PC-9 (cell line): ENCODE measurements at regions not wholly inside any gene's neighbourhood (a gene's known extent, or its start where the extent isn't known, plus 50 kb on each side); places are given as distances from the start of the nearest gene placed in this dataset.

Experiments
- BruUV-seq: library from RNA; stranded (reverse); fragments of 400-500 nt; replicated peaks from 2 replicates; lab custom pipeline; 2021; lab: Mats Ljungman, UMichigan
- CTCF ChIA-PET: fragments of 300-600 bp; sonication (Branson Sonifier 250); formaldehyde crosslinking; loops from one replicate; lab custom pipeline; 2022; ENCODE audit warnings: antibody characterized with exemption; lab: Charles Lee
- POLR2A ChIA-PET: fragments of 300-600 bp; sonication (Branson Sonifier 250); formaldehyde crosslinking; loops from one replicate; lab custom pipeline; 2022; ENCODE audit warnings: antibody characterized with exemption; ENCODE audit not compliant: unreplicated experiment; lab: Charles Lee
- DNase-seq, 2 experiments: peaks; one replicate each; pipeline versions ENCODE4 v3.0.0 to v3.0.0-alpha.2; 2015 to 2022; ENCODE audit warnings: mixed read lengths in 1 of 2
- H2AFZ ChIP-seq: fragments of 200-600 bp; sonication (generic); 2 replicates; pipeline ENCODE4 v1.8.1; 2017; ENCODE audit warnings: antibody characterized with exemption
- H3F3A ChIP-seq: fragments of 200-600 bp; sonication (generic); 2 replicates; pipeline ENCODE4 v1.8.1; 2017; ENCODE audit warnings: antibody characterized with exemption, mild to moderate bottlenecking, low read depth; ENCODE audit not compliant: insufficient read depth
- H3K27ac ChIP-seq: fragments of 200-600 bp; sonication (generic); 2 replicates; pipeline ENCODE4 v1.6.1; 2016; ENCODE audit warnings: mixed run types
- H3K27me3 ChIP-seq: fragments of 200-600 bp; sonication (generic); 2 replicates; pipeline ENCODE4 v1.6.1; 2016; ENCODE audit warnings: low read depth, mixed run types; ENCODE audit not compliant: insufficient read depth
- H3K36me3 ChIP-seq: fragments of 200-600 bp; sonication (generic); 2 replicates; pipeline ENCODE4 v1.6.1; 2016; ENCODE audit warnings: low read depth, mixed run types
- H3K4me1 ChIP-seq: fragments of 200-600 bp; sonication (generic); replicated peaks from 2 replicates; pipeline ENCODE4 v1.6.1; 2016; ENCODE audit warnings: mixed run types; ENCODE audit not compliant: insufficient read depth
- H3K4me2 ChIP-seq: fragments of 200-600 bp; sonication (generic); 2 replicates; pipeline ENCODE4 v1.6.1; 2017; ENCODE audit warnings: mixed run types
- H3K4me3 ChIP-seq: fragments of 200-600 bp; sonication (generic); 2 replicates; pipeline ENCODE4 v1.6.1; 2016; ENCODE audit warnings: mixed run types
- H3K79me2 ChIP-seq: fragments of 200-600 bp; sonication (generic); 2 replicates; pipeline ENCODE4 v1.6.1; 2017; ENCODE audit warnings: low read depth, mixed run types
- H3K9me2 ChIP-seq: fragments of 200-600 bp; sonication (generic); 2 replicates; pipeline ENCODE4 v1.8.1; 2017; ENCODE audit warnings: mild to moderate bottlenecking; ENCODE audit not compliant: insufficient read depth
- H3K9me3 ChIP-seq: fragments of 200-600 bp; sonication (generic); 2 replicates; pipeline ENCODE4 v1.8.1; 2016; ENCODE audit warnings: low read depth; ENCODE audit not compliant: insufficient read depth
- H4K20me1 ChIP-seq: fragments of 200-600 bp; sonication (generic); 2 replicates; pipeline ENCODE4 v1.8.1; 2017; ENCODE audit not compliant: insufficient read depth
- CTCF ChIP-seq: fragments of 200-600 bp; sonication (generic); conservative IDR thresholded peaks from 2 replicates; pipeline ENCODE4 v1.6.1; 2017; ENCODE audit warnings: mixed run types, antibody characterized with exemption, mild to moderate bottlenecking, moderate library complexity
- EZH2 ChIP-seq: fragments of 200-600 bp; sonication (generic); IDR thresholded peaks from 2 replicates; pipeline ENCODE4 v1.8.0; 2017; ENCODE audit warnings: antibody characterized with exemption, low read depth
- intact Hi-C: fragments of 100-400 bp; cut with micrococcal nuclease; formaldehyde crosslinking; loops from one replicate; pipeline ENCODE4 v1.10.0; 2022; ENCODE audit not compliant: unreplicated experiment

- BruUV-seq, result no TSS peak
- CTCF ChIA-PET, result no interaction called here
- TF ChIP-seq EZH2 (no peak), CTCF (no peak)
These were observed 588.0 kb downstream of the SQOR start for GRCh38 chr15:46222826-46223225.

GRCh38 chr15:46229263-46229662 lies 594.4 kb downstream of the SQOR start:
- H2AFZ ChIP-seq, result no peak overlapping the region
- H3K4me3 ChIP-seq, result no peak overlapping the region
- no peak overlapping the region for H3K27ac ChIP-seq
- BruUV-seq, result no TSS peak
- ChIA-PET CTCF (no interaction called here), POLR2A (no interaction called here)
- no peak overlapping the region for H3K4me2 ChIP-seq
- H3F3A ChIP-seq, result no peaks in the 10 kb centered on the region
- no peaks in the 10 kb centered on the region for H3K79me2 ChIP-seq
- intact Hi-C loops, result no loop called here
- H3K4me1 ChIP-seq, result no peaks in the 10 kb centered on the region
- no peaks in the 10 kb centered on the region for H3K36me3 ChIP-seq
- TF ChIP-seq CTCF, result no peak
- no peak for TF ChIP-seq EZH2
- no peaks in the 10 kb centered on the region for H3K27me3 ChIP-seq
- no peaks in the 10 kb centered on the region for H3K9me3 ChIP-seq
- DNase-seq, result no peak
- no peaks in the 10 kb centered on the region for H4K20me1 ChIP-seq
- no peaks in the 10 kb centered on the region for H3K9me2 ChIP-seq

More at GRCh38 chr15:46222826-46223225, 588.0 kb downstream of the SQOR start:
- Histone ChIP-seq H3K4me1 (no peaks in the 10 kb centered on the region), H3K27ac (no peak overlapping the region), H3K79me2 (no peaks in the 10 kb centered on the region), H3K9me3 (no peaks in the 10 kb centered on the region), H3F3A (no peaks in the 10 kb centered on the region), H2AFZ (no peak overlapping the region), H3K36me3 (no peaks in the 10 kb centered on the region), H3K27me3 (no peaks in the 10 kb centered on the region), H3K9me2 (no peaks in the 10 kb centered on the region), H3K4me3 (no peak overlapping the region), H3K4me2 (no peak overlapping the region), H4K20me1 (no peaks in the 10 kb centered on the region)
- POLR2A ChIA-PET, result no interaction called here
- intact Hi-C loops, result no loop called here
- DNase-seq, result no peak

- Histone ChIP-seq H3K4me2 (no peak overlapping the region), H3F3A (no peaks in the 10 kb centered on the region), H3K4me1 (no peaks in the 10 kb centered on the region), H3K36me3 (no peaks in the 10 kb centered on the region), H3K4me3 (no peak overlapping the region), H3K9me2 (no peaks in the 10 kb centered on the region), H3K79me2 (no peaks in the 10 kb centered on the region), H3K27ac (no peak overlapping the region), H3K9me3 (no peaks in the 10 kb centered on the region), H3K27me3 (no peaks in the 10 kb centered on the region), H2AFZ (no peak overlapping the region), H4K20me1 (no peaks in the 10 kb centered on the region)
- no peak for DNase-seq
- ChIA-PET CTCF (no interaction called here), POLR2A (no interaction called here)
- no peak for TF ChIP-seq EZH2
- TF ChIP-seq CTCF, result no peak
- no TSS peak for BruUV-seq
- intact Hi-C loops, result no loop called here
These were observed 597.0 kb downstream of the SQOR start for GRCh38 chr15:46231786-46232185.
